ENCODE measurements at regions not wholly inside any gene's neighbourhood (a gene's known extent, or its start where the extent isn't known, plus 50 kb on each side); places are given as distances from the start of the nearest gene placed in this dataset.

- TF ChIP-seq, protein P1, sequence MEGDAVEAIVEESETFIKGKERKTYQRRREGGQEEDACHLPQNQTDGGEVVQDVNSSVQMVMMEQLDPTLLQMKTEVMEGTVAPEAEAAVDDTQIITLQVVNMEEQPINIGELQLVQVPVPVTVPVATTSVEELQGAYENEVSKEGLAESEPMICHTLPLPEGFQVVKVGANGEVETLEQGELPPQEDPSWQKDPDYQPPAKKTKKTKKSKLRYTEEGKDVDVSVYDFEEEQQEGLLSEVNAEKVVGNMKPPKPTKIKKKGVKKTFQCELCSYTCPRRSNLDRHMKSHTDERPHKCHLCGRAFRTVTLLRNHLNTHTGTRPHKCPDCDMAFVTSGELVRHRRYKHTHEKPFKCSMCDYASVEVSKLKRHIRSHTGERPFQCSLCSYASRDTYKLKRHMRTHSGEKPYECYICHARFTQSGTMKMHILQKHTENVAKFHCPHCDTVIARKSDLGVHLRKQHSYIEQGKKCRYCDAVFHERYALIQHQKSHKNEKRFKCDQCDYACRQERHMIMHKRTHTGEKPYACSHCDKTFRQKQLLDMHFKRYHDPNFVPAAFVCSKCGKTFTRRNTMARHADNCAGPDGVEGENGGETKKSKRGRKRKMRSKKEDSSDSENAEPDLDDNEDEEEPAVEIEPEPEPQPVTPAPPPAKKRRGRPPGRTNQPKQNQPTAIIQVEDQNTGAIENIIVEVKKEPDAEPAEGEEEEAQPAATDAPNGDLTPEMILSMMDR (conservative IDR thresholded peaks at IDR 0.05) = no peak
- no peak for TF ChIP-seq EZH2 (IDR thresholded peaks at IDR 0.05; ENCODE audit: low read depth)
Measured at GRCh38 chr4:86523333-86523732, 70.8 kb upstream of the PTPN13 start.
